ENCODE measurements at regions not wholly inside any gene's neighbourhood (a gene's known extent, or its start where the extent isn't known, plus 50 kb on each side); places are given as distances from the start of the nearest gene placed in this dataset.

DNA sequence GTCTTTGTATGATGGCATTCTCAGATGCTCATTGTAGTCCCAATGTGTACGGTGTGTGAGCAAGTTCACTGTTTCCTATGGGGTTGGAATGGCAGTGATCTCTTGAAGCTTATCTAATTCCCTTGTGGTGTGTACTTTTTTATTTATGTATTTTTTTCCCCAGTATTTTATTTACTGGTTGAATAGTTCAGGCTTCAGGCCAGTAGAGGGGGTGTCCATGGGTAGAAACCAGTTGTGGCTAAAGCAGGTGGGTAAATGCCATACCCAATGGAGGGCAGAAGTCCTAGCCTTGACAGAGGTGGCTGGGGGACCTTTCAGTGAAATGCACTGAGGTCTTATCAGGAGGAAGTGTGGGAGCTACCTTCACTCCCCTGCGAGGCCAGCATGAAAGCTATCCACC, 351.4 kb upstream of the CWC22 start:
- TF ChIP-seq, protein P1, sequence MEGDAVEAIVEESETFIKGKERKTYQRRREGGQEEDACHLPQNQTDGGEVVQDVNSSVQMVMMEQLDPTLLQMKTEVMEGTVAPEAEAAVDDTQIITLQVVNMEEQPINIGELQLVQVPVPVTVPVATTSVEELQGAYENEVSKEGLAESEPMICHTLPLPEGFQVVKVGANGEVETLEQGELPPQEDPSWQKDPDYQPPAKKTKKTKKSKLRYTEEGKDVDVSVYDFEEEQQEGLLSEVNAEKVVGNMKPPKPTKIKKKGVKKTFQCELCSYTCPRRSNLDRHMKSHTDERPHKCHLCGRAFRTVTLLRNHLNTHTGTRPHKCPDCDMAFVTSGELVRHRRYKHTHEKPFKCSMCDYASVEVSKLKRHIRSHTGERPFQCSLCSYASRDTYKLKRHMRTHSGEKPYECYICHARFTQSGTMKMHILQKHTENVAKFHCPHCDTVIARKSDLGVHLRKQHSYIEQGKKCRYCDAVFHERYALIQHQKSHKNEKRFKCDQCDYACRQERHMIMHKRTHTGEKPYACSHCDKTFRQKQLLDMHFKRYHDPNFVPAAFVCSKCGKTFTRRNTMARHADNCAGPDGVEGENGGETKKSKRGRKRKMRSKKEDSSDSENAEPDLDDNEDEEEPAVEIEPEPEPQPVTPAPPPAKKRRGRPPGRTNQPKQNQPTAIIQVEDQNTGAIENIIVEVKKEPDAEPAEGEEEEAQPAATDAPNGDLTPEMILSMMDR (IDR thresholded peaks at IDR 0.05; ENCODE audit: low read depth, low read length): peak; percentile 9
- DNase-seq (ENCODE audit: low read depth in 1 of 2, low spot score in 1 of 2): no peak
- H3K36me3 ChIP-seq: no peaks in the 10 kb centered on the region

DNA sequence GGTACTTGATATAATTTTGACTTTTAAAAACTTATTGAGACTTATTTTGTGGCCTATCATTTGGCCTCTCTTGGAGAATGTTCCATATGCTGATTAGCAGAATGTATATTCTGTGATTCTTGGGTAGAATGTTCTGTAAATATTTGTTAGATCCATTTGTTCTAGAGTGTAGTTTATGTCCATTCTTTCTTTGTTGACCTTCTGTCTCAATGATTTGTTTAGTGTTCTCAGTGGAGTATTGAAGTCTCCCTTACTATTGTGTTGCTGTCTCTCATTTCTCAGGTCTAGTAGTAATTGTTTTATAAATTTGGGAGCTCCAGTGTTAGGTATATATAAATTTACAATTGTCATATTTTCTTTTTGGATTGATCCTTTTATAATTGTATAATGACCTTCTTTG, 349.6 kb upstream of the CWC22 start:
- Histone ChIP-seq H3K9me3 (ENCODE audit: low read depth) (no peaks in the 10 kb centered on the region), H3K27ac (no peak overlapping the region), H3K36me3 (no peaks in the 10 kb centered on the region), H3K4me1 (ENCODE audit: low read depth) (no peaks in the 10 kb centered on the region), H3K4me3 (no peak overlapping the region), H3K27me3 (no peaks in the 10 kb centered on the region)
- DNase-seq (ENCODE audit: low read depth in 1 of 2, low spot score in 1 of 2): no peak
- TF ChIP-seq, protein P1 (IDR thresholded peaks at IDR 0.05; ENCODE audit: low read depth, low read length): no peak

More for the DNA sequence above, 351.4 kb upstream of the CWC22 start:
- Histone ChIP-seq H3K4me1 (ENCODE audit: low read depth) (no peaks in the 10 kb centered on the region), H3K9me3 (ENCODE audit: low read depth) (no peaks in the 10 kb centered on the region), H3K4me3 (no peak overlapping the region), H3K27me3 (no peaks in the 10 kb centered on the region), H3K27ac (no peak overlapping the region)

DNA sequence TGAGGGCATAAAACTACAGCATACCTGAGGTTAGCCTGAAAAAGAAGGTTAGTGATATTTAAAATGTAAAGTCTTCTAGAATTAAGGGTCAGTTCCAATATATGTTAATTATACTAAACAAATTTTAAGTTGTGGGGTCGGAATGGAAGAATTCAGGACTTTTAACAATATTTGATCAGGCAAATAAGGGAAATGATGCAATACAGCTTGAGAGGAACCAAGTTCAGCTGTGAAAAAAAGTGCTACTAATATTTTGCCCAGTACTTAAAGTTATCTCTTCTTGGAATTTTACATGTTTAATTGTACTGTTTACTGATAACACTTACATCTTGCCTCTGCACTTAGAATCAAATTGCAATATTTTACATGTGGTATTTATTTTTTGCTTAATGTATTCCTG, 345.5 kb upstream of the CWC22 start:
- H3K4me1 ChIP-seq (ENCODE audit: low read depth): no peaks in the 10 kb centered on the region
- H3K36me3 ChIP-seq: no peaks in the 10 kb centered on the region
- no peak overlapping the region for H3K4me3 ChIP-seq
- TF ChIP-seq, protein P1 (IDR thresholded peaks at IDR 0.05; ENCODE audit: low read depth, low read length): no peak
- no peaks in the 10 kb centered on the region for H3K9me3 ChIP-seq (ENCODE audit: low read depth)
- H3K27me3 ChIP-seq: no peaks in the 10 kb centered on the region
- H3K27ac ChIP-seq: no peak overlapping the region
- no peak for DNase-seq (ENCODE audit: low read depth in 1 of 2, low spot score in 1 of 2)

DNA sequence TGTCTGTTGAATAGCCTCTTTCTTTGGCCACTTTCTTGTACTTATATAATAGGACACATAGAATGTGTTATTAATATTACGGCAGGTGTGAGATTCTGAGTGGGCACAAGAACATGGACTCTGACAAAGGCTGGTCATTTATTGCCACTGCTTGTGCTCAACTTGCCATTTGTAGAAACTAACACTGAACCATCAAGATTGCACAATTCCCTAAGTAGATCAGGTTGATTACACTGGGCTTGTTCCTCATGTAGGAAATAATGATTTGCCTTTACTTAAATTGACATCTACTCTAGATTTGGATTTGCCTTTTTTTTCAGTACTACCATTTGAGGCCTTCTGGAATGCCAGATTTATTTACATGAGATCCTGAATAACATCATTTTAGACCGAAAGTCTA, 342.7 kb upstream of the CWC22 start:
- H3K36me3 ChIP-seq: no peaks in the 10 kb centered on the region
- no peak overlapping the region for H3K4me3 ChIP-seq
- no peaks in the 10 kb centered on the region for H3K9me3 ChIP-seq (ENCODE audit: low read depth)
- TF ChIP-seq, protein P1 (IDR thresholded peaks at IDR 0.05; ENCODE audit: low read depth, low read length): no peak
- no peak overlapping the region for H3K27ac ChIP-seq
- DNase-seq (ENCODE audit: low read depth in 1 of 2, low spot score in 1 of 2): no peak
- H3K4me1 ChIP-seq (ENCODE audit: low read depth): no peaks in the 10 kb centered on the region
- no peaks in the 10 kb centered on the region for H3K27me3 ChIP-seq

DNA sequence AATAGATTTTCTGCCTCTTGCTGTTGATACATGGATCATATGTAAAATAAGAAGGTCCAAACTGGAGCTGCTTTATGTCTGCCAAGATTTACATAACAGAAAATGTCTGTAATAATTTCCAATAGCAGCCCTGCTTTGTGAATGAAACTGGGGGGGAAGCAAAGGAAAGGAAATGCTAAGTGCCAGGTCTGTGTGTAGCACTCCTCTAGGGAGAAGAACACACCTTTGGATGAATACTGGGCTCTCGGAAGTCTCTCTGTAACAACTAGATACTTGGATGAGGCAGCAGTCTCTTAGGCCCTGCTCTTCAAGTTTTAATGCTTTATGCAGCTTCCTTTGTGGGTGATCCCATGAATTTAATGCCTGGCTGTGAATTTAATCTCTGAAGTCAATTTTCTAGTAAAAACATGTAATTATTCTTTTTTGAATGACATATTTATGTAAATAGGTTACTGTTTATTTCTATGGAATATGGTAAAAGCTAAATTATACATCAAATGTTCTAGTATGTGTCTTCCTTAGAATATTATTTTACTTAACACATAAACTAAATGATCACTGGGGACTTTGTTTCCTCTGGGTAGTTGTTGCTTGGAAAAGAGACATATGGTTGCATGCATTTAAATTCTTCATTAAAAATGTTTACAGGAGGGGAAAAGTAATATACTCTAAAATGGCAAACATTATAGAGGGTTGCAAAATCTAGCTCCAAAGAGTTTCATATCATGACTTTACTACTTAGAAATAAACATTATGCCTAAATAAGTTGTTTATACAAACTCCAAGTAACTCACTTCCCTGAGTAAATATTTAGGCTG, 336.6 kb upstream of the CWC22 start:
- Histone ChIP-seq H3K27ac (no peak overlapping the region), H3K4me3 (no peak overlapping the region)

More for the DNA sequence above, 336.6 kb upstream of the CWC22 start:
- Histone ChIP-seq H3K27me3 (no peaks in the 10 kb centered on the region), H3K4me1 (ENCODE audit: low read depth) (no peaks in the 10 kb centered on the region), H3K36me3 (no peaks in the 10 kb centered on the region), H3K9me3 (ENCODE audit: low read depth) (no peaks in the 10 kb centered on the region)
- no peak for DNase-seq (ENCODE audit: low read depth in 1 of 2, low spot score in 1 of 2)
- TF ChIP-seq, protein P1 (IDR thresholded peaks at IDR 0.05; ENCODE audit: low read depth, low read length): no peak
